Progenitor cell of endocrine pancreas (in vitro differentiated cells): ENCODE measurements at regions not wholly inside any gene's neighbourhood (a gene's known extent, or its start where the extent isn't known, plus 50 kb on each side); places are given as distances from the start of the nearest gene placed in this dataset.

Experiments
- DNase-seq: peaks from one replicate; pipeline ENCODE4 v3.0.0; 2021; ENCODE audit warnings: low spot score; ENCODE audit not compliant: unreplicated experiment
- H3K27ac Mint-ChIP-seq: 2 replicates; pipeline ENCODE4 v1.8.0; 2021; ENCODE audit warnings: mild to moderate bottlenecking, moderate library complexity, mixed read lengths
- H3K27me3 Mint-ChIP-seq: 2 replicates; pipeline ENCODE4 v1.8.0; 2021; ENCODE audit warnings: mixed read lengths
- H3K36me3 Mint-ChIP-seq: 2 replicates; pipeline ENCODE4 v1.8.0; 2022; ENCODE audit warnings: mixed read lengths; ENCODE audit not compliant: insufficient read depth
- H3K4me1 Mint-ChIP-seq: 2 replicates; pipeline ENCODE4 v1.8.0; 2021; ENCODE audit warnings: low read depth, mixed read lengths
- H3K4me3 Mint-ChIP-seq: 2 replicates; pipeline ENCODE4 v1.8.0; 2021; ENCODE audit warnings: low read depth, mild to moderate bottlenecking, moderate library complexity, mixed read lengths
- H3K9me3 Mint-ChIP-seq: 2 replicates; pipeline ENCODE4 v1.8.0; 2021; ENCODE audit warnings: low read depth, mixed read lengths
- TF ChIP-seq, protein P1 (sequence below): fragments of 200-600 bp; sonication (generic); IDR thresholded peaks from one replicate; pipeline ENCODE4 v1.5.0; 2021; ENCODE audit warnings: antibody characterized with exemption, mild to moderate bottlenecking; ENCODE audit not compliant: unreplicated experiment

- Mint-ChIP-seq H3K27me3 (peaks cover 18% of the 10 kb centered on the region), H3K4me1 (no peaks in the 10 kb centered on the region), H3K4me3 (no peak overlapping the region), H3K9me3 (no peaks in the 10 kb centered on the region), H3K27ac (no peak overlapping the region), H3K36me3 (no peaks in the 10 kb centered on the region)
- TF ChIP-seq, protein P1, sequence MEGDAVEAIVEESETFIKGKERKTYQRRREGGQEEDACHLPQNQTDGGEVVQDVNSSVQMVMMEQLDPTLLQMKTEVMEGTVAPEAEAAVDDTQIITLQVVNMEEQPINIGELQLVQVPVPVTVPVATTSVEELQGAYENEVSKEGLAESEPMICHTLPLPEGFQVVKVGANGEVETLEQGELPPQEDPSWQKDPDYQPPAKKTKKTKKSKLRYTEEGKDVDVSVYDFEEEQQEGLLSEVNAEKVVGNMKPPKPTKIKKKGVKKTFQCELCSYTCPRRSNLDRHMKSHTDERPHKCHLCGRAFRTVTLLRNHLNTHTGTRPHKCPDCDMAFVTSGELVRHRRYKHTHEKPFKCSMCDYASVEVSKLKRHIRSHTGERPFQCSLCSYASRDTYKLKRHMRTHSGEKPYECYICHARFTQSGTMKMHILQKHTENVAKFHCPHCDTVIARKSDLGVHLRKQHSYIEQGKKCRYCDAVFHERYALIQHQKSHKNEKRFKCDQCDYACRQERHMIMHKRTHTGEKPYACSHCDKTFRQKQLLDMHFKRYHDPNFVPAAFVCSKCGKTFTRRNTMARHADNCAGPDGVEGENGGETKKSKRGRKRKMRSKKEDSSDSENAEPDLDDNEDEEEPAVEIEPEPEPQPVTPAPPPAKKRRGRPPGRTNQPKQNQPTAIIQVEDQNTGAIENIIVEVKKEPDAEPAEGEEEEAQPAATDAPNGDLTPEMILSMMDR, result no peak
- no peak for DNase-seq
Measured at GRCh38 chr2:240202586-240202985, 62.1 kb upstream of the OTOS start.

- TF ChIP-seq, protein P1, result no peak
- Mint-ChIP-seq H3K4me3 (no peak overlapping the region), H3K27ac (no peak overlapping the region), H3K9me3 (no peaks in the 10 kb centered on the region), H3K27me3 (peaks cover 18% of the 10 kb centered on the region), H3K36me3 (no peaks in the 10 kb centered on the region), H3K4me1 (no peaks in the 10 kb centered on the region)
- DNase-seq, result no peak
Measured at GRCh38 chr2:240203031-240203787, 62.8 kb upstream of the OTOS start.

- Mint-ChIP-seq H3K27me3 (peaks cover 18% of the 10 kb centered on the region), H3K27ac (no peak overlapping the region), H3K9me3 (no peaks in the 10 kb centered on the region), H3K4me1 (no peaks in the 10 kb centered on the region), H3K4me3 (no peak overlapping the region), H3K36me3 (no peaks in the 10 kb centered on the region)
- DNase-seq, result no peak
- TF ChIP-seq, protein P1, result no peak
Measured at GRCh38 chr2:240203788-240204270, 63.4 kb upstream of the OTOS start.

GRCh38 chr2:240204431-240205276 lies 64.2 kb upstream of the OTOS start:
- Mint-ChIP-seq H3K27ac (no peak overlapping the region), H3K4me3 (no peak overlapping the region)

GRCh38 chr2:240205348-240205747 lies 64.9 kb upstream of the OTOS start:
- DNase-seq, result no peak
- Mint-ChIP-seq H3K9me3 (no peaks in the 10 kb centered on the region), H3K4me3 (no peak overlapping the region), H3K36me3 (no peaks in the 10 kb centered on the region), H3K27me3 (peaks cover 18% of the 10 kb centered on the region), H3K27ac (no peak overlapping the region), H3K4me1 (no peaks in the 10 kb centered on the region)
- TF ChIP-seq, protein P1, result no peak

More at GRCh38 chr2:240204431-240205276, 64.2 kb upstream of the OTOS start:
- Mint-ChIP-seq H3K27me3 (peaks cover 18% of the 10 kb centered on the region), H3K36me3 (no peaks in the 10 kb centered on the region), H3K9me3 (no peaks in the 10 kb centered on the region), H3K4me1 (no peaks in the 10 kb centered on the region)
- TF ChIP-seq, protein P1, result no peak
- DNase-seq, result no peak
